IMR-90 (cell line): ENCODE measurements at regions not wholly inside any gene's neighbourhood (a gene's known extent, or its start where the extent isn't known, plus 50 kb on each side); places are given as distances from the start of the nearest gene placed in this dataset.

Experiments used
- ATAC-seq: fragments of 200-7000 bp; cut with Tn5 transposase; 2 replicates; pipeline ENCODE4 v1.9.1; 2020; ENCODE audit warnings: low read depth, mild to moderate bottlenecking, moderate library complexity
- BruUV-seq: library from RNA; stranded (reverse); fragments of 400-500 nt; replicated peaks from 2 replicates; lab custom pipeline; 2021; lab: Mats Ljungman, UMichigan
- CTCF ChIA-PET: fragments of 300-600 bp; formaldehyde crosslinking; extraction: SDS; loops from one replicate; lab custom pipeline; 2021; ENCODE audit warnings: antibody characterized with exemption; lab: Yijun Ruan, JAX
- POLR2A ChIA-PET: fragments of 300-600 bp; sonication (Branson Sonifier 250); formaldehyde crosslinking; loops from one replicate; lab custom pipeline; 2022; ENCODE audit warnings: antibody characterized with exemption; ENCODE audit not compliant: unreplicated experiment; lab: Charles Lee
- DNase-seq: peaks from one replicate; pipeline ENCODE4 v3.0.0; 2013
- H2AFZ ChIP-seq: replicated peaks from 2 replicates; pipeline ENCODE3; 2013; ENCODE audit warnings: low read length, mild to moderate bottlenecking; ENCODE audit not compliant: poor library complexity
- H2AK5ac ChIP-seq: 2 replicates; pipeline ENCODE4 v1.6.1; 2013; ENCODE audit warnings: low read depth, low read length, inconsistent platforms
- H2AK9ac ChIP-seq: replicated peaks from 2 replicates; pipeline ENCODE3; 2013; ENCODE audit warnings: mild to moderate bottlenecking, low read depth, low read length, moderate library complexity; ENCODE audit not compliant: poor library complexity
- H2BK120ac ChIP-seq: 2 replicates; pipeline ENCODE4 v1.6.1; 2013; ENCODE audit warnings: low read depth, low read length, inconsistent platforms
- H2BK15ac ChIP-seq: 3 replicates; pipeline ENCODE4 v1.6.1; 2013; ENCODE audit warnings: low read depth, low read length, inconsistent platforms
- H2BK20ac ChIP-seq: 2 replicates; pipeline ENCODE4 v1.6.1; 2013; ENCODE audit warnings: low read depth, mild to moderate bottlenecking, inconsistent platforms, low read length, moderate library complexity
- H2BK5ac ChIP-seq: 2 replicates; pipeline ENCODE4 v1.6.1; 2013; ENCODE audit warnings: mild to moderate bottlenecking, low read depth, low read length, inconsistent platforms; ENCODE audit not compliant: poor library complexity, severe bottlenecking
- H3K14ac ChIP-seq: replicated peaks from 2 replicates; pipeline ENCODE4 v1.6.1; 2013; ENCODE audit warnings: low read depth, low read length, inconsistent platforms
- H3K18ac ChIP-seq: 2 replicates; pipeline ENCODE4 v1.6.1; 2013; ENCODE audit warnings: low read depth, low read length, control low read depth
- H3K23ac ChIP-seq: 2 replicates; pipeline ENCODE4 v1.6.1; 2013; ENCODE audit warnings: low read depth, low read length, inconsistent platforms
- H3K27ac ChIP-seq: 2 replicates; pipeline ENCODE4 v1.5.1; 2013; ENCODE audit warnings: mild to moderate bottlenecking, control low read depth, low read length; ENCODE audit not compliant: insufficient read depth
- H3K27me3 ChIP-seq: 2 replicates; pipeline ENCODE4 v1.6.1; 2013; ENCODE audit warnings: low read length; ENCODE audit not compliant: control insufficient read depth, insufficient read depth
- H3K36me3 ChIP-seq: 2 replicates; pipeline ENCODE4 v1.6.1; 2013; ENCODE audit warnings: low read length, mixed read lengths; ENCODE audit not compliant: control insufficient read depth, insufficient read depth
- H3K4ac ChIP-seq: 2 replicates; pipeline ENCODE4 v1.6.1; 2013; ENCODE audit warnings: low read depth, low read length, inconsistent platforms
- H3K4me1 ChIP-seq: 2 replicates; pipeline ENCODE4 v1.6.1; 2013; ENCODE audit warnings: low read length, mixed read lengths; ENCODE audit not compliant: control insufficient read depth, insufficient read depth
- H3K4me2 ChIP-seq: 2 replicates; pipeline ENCODE4 v1.6.1; 2013; ENCODE audit warnings: low read depth, mild to moderate bottlenecking, control low read depth, low read length, moderate library complexity
- H3K4me3 ChIP-seq: 2 replicates; pipeline ENCODE4 v1.5.1; 2013; ENCODE audit warnings: low read depth, mild to moderate bottlenecking, control low read depth, low read length, moderate library complexity; ENCODE audit not compliant: insufficient read depth
- H3K56ac ChIP-seq: 2 replicates; pipeline ENCODE4 v1.6.1; 2013; ENCODE audit warnings: low read length, inconsistent platforms; ENCODE audit not compliant: insufficient read depth; ENCODE audit errors: extremely low read depth
- H3K79me1 ChIP-seq, 2 experiments: 2 replicates each; pipeline ENCODE4 v1.6.1; 2013; ENCODE audit warnings: low read length in 2 of 2, inconsistent platforms in 1 of 2, low read depth in 1 of 2
- H3K9ac ChIP-seq: 2 replicates; pipeline ENCODE4 v1.6.1; 2013; ENCODE audit warnings: low read depth, low read length, control low read depth
- H3K9me1 ChIP-seq: 2 replicates; pipeline ENCODE4 v1.6.1; 2013; ENCODE audit warnings: low read length, inconsistent platforms; ENCODE audit not compliant: insufficient read depth
- H3K9me3 ChIP-seq: 2 replicates; pipeline ENCODE4 v1.6.1; 2013; ENCODE audit warnings: low read length; ENCODE audit not compliant: control insufficient read depth, insufficient read depth
- H4K20me1 ChIP-seq: 2 replicates; pipeline ENCODE4 v1.6.1; 2013; ENCODE audit warnings: low read length, inconsistent platforms; ENCODE audit not compliant: insufficient read depth
- H4K5ac ChIP-seq: 2 replicates; pipeline ENCODE4 v1.6.1; 2013; ENCODE audit warnings: mild to moderate bottlenecking, low read depth, low read length, control low read depth
- H4K8ac ChIP-seq, 2 experiments: 2 replicates each; pipeline ENCODE4 v1.6.1; 2013; ENCODE audit warnings: low read depth in 2 of 2, low read length in 2 of 2, control low read depth in 1 of 2, inconsistent platforms in 1 of 2
- H4K91ac ChIP-seq: 2 replicates; pipeline ENCODE4 v1.6.1; 2013; ENCODE audit warnings: low read depth, low read length, inconsistent platforms; ENCODE audit not compliant: insufficient read depth
- CHD1 ChIP-seq: IDR thresholded peaks from 2 replicates; pipeline ENCODE4 v1.6.1; 2012; ENCODE audit warnings: low read depth, low read length, improper control_type of control experiment
- FOS ChIP-seq: fragments of 150-350 bp; IDR thresholded peaks from 2 replicates; pipeline ENCODE4 v1.6.1; 2016; ENCODE audit warnings: low read depth, low read length
- MAFK ChIP-seq: IDR thresholded peaks from 2 replicates; pipeline ENCODE4 v1.6.1; 2012; ENCODE audit warnings: low read depth, low read length, improper control_type of control experiment
- MAZ ChIP-seq: IDR thresholded peaks from 2 replicates; pipeline ENCODE4 v1.6.1; 2012; ENCODE audit warnings: low read depth, mild to moderate bottlenecking, low read length, improper control_type of control experiment, moderate library complexity, borderline replicate concordance
- NFE2L2 ChIP-seq: fragments of 150-350 bp; IDR thresholded peaks from 2 replicates; pipeline ENCODE4 v1.6.1; 2016; ENCODE audit warnings: low read depth, mild to moderate bottlenecking, low read length
- RAD21 ChIP-seq: IDR thresholded peaks from 2 replicates; pipeline ENCODE4 v1.6.1; 2012; ENCODE audit warnings: low read length, improper control_type of control experiment
- RCOR1 ChIP-seq: IDR thresholded peaks from 2 replicates; pipeline ENCODE4 v1.6.1; 2012; ENCODE audit warnings: mild to moderate bottlenecking, low read length, improper control_type of control experiment; ENCODE audit not compliant: insufficient replicate concordance
- SMC3 ChIP-seq: fragments of 150-350 bp; IDR thresholded peaks from 2 replicates; pipeline ENCODE4 v1.6.1; 2016; ENCODE audit warnings: low read depth, mild to moderate bottlenecking, antibody characterized with exemption, low read length, moderate library complexity
- WGBS, 2 experiments: methylation state at CpG; one replicate each; pipeline versions ENCODE4 v1.1.5 to v1.1.7; 2013; ENCODE audit warnings: missing lambda C conversion rate in 2 of 2; ENCODE audit not compliant: insufficient read length in 1 of 2; ENCODE audit errors: extremely low coverage in 2 of 2; 5-methylcytosine and 5-hydroxymethylcytosine counted together
- dilution Hi-C: fragments of 300-500 bp; cut with HindIII; formaldehyde crosslinking; loops from one replicate; pipeline ENCODE4 v1.14.3; 2018; ENCODE audit warnings: low sequenced_read_pairs; ENCODE audit not compliant: unreplicated experiment
- in situ Hi-C: fragments of 300-500 bp; cut with MboI; formaldehyde crosslinking; loops from 3 replicates; pipeline ENCODE4 v1.14.3; 2019; ENCODE audit warnings: low sequenced_read_pairs, inconsistent platforms, mixed read lengths
- intact Hi-C: fragments of 100-400 bp; cut with micrococcal nuclease; formaldehyde crosslinking; loops from 2 replicates; pipeline ENCODE4 v1.10.0; 2022
- TF ChIP-seq, protein P1 (sequence below): conservative IDR thresholded peaks from 2 replicates; pipeline ENCODE4 v1.5.1; 2012; ENCODE audit warnings: mild to moderate bottlenecking, low read depth, low read length, improper control_type of control experiment

DNA sequence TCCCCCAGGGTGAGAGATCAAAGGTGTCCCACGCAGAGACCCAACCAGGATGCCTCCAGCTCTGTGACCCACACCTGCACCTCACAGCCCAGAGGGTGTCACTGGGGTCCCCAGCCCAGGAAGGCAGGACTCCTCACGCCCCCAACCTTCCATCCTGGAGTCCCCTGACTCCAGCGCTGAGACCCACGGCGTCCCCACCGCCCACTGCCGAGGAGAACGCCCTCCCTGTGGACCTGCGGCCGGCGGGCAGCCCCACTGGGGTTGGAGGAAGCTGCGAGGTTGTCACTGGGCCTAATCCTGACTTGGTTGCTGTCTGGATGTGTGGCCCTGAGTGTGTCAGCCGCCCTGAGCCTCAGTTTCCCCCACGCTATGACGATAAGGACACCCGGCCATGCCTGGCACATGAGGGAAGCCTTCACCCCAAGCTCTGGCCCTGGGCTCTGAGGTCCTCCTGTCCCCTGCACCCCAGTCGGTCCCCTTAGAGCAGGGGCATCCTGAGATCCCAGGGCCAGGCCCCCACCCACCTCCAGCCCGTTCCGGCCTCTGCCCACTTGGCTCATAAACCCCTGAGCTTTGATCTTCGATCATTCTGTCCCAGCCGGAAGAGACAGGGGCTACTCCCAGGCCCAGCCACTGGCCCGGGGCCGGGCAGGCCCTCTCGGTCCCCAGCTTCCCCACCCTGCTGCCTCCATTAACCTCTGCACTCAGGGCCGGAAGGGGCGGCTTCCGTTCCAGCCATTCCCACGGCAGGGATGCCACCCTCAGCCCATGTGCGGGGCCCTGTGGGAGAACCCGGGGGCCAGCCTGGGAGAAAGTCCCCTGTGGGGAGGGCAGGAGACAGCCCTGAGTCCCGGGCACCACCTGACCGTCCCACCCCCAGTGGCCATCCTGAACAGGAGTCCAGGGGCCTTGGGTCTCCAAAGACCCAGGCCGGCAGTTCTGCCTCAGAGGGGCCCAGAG lies 113.2 kb downstream of the MICALL2 start:
- Histone ChIP-seq H3K18ac (no peak overlapping the region), H3K9me1 (no peaks in the 10 kb centered on the region), H2AFZ (no peak overlapping the region), H4K20me1 (no peaks in the 10 kb centered on the region), H3K36me3 (no peaks in the 10 kb centered on the region), H3K56ac (no peak overlapping the region), H3K9me3 (no peaks in the 10 kb centered on the region), H2BK15ac (no peak overlapping the region), H3K9ac (no peak overlapping the region), H3K14ac (no peak overlapping the region), H3K27ac (no peak overlapping the region), H2AK9ac (no peak overlapping the region), H3K4me2 (no peak overlapping the region), H4K8ac (no peak overlapping the region), H3K79me1 (no peaks in the 10 kb centered on the region), H3K4ac (no peak overlapping the region), H4K91ac (no peak overlapping the region), H3K4me3 (no peak overlapping the region), H2BK120ac (no peak overlapping the region), H3K4me1 (no peaks in the 10 kb centered on the region), H2BK20ac (no peak overlapping the region), H3K27me3 (peaks cover 40% of the 10 kb centered on the region), H2AK5ac (no peak overlapping the region), H2BK5ac (no peak overlapping the region), H3K23ac (no peak overlapping the region), H4K5ac (no peak overlapping the region)
- in situ Hi-C loops = no loop called here
- intact Hi-C loops = no loop called here
- WGBS, 2 experiments = 72% methylated on average over 7 of the region's 33 CpGs; no CpG with 5 or more reads in 1 of the 2 experiments
- no TSS peak for BruUV-seq
- POLR2A ChIA-PET = no interaction called here
- DNase-seq (no peak), ATAC-seq (no peak)
- TF ChIP-seq RCOR1 = no peak
- no peak for TF ChIP-seq CHD1
- TF ChIP-seq, protein P1, sequence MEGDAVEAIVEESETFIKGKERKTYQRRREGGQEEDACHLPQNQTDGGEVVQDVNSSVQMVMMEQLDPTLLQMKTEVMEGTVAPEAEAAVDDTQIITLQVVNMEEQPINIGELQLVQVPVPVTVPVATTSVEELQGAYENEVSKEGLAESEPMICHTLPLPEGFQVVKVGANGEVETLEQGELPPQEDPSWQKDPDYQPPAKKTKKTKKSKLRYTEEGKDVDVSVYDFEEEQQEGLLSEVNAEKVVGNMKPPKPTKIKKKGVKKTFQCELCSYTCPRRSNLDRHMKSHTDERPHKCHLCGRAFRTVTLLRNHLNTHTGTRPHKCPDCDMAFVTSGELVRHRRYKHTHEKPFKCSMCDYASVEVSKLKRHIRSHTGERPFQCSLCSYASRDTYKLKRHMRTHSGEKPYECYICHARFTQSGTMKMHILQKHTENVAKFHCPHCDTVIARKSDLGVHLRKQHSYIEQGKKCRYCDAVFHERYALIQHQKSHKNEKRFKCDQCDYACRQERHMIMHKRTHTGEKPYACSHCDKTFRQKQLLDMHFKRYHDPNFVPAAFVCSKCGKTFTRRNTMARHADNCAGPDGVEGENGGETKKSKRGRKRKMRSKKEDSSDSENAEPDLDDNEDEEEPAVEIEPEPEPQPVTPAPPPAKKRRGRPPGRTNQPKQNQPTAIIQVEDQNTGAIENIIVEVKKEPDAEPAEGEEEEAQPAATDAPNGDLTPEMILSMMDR = no peak
- no peak for TF ChIP-seq MAZ
- TF ChIP-seq RAD21 = no peak
- TF ChIP-seq NFE2L2 = no peak
- no peak for TF ChIP-seq SMC3
- no peak for TF ChIP-seq MAFK
- no peak for TF ChIP-seq FOS
- dilution Hi-C loops = no loop called here
- CTCF ChIA-PET = no interaction called here
